HG02885 (cell line): ENCODE measurements at regions not wholly inside any gene's neighbourhood (a gene's known extent, or its start where the extent isn't known, plus 50 kb on each side); places are given as distances from the start of the nearest gene placed in this dataset.

Experiments used
- ATAC-seq: cut with Tn5 transposase; IDR thresholded peaks from one replicate; pipeline ENCODE4 v1.9.1; 2021; ENCODE audit warnings: mild to moderate bottlenecking; ENCODE audit not compliant: unreplicated experiment, poor library complexity

DNA sequence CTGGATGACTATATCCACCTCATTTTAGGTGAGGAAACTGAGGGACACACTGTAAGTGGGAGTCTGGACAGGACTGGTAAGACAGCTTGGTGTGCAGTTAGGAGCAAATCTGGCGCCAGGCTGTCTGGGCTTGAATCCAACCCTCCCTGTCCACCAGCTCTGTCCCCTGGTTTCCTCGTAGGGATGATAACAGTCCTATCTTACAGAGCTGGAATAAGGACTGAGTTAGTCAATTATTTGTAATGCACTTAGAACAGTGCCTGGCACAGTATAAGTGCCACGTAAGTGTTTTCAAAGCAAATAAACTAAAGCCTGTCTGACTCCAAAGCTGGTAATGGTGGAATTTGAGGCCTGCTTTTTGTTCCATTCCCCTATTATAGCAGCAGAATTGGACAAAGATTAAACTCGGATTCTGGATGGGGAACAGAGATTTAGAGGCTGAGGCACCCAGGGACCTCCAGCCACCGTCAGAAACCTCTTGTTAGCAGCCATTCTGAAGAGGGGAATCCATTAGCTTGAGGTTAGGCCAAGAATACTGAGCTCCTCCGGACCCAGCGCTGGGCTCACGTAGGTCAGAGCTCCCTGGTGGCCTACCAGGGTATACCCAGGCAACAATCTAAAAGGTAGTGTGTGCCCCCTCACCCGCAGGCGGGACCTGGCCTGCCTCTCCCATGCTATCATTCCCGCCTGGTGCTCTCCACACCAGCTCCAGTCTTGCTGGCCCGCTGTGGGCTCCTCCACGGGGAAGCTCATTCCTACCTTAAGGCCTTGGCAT lies 102.1 kb downstream of the UCHL1 start:
- no peak for ATAC-seq

- ATAC-seq, result no peak
These were observed 102.7 kb downstream of the UCHL1 start for GRCh38 chr4:41359422-41359775.

DNA sequence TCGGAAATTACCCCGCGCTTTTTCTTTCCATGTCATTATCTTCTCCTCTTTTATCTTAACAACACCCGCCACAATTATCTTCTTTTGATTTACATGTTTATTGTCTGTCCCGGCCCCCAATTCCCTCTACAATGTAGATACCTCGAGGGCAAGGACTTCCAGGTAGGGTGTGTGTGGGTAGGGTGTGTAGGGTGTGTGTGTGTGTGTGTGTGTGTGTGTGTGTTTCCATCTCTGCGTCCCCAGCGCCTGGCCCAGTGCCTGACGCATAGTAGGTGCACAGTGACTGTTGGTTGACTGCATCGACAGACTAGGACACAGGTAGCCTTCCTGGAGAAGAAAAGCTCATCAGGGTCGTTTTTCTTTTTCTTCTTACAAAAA lies 103.1 kb downstream of the UCHL1 start:
- ATAC-seq, result no peak

DNA sequence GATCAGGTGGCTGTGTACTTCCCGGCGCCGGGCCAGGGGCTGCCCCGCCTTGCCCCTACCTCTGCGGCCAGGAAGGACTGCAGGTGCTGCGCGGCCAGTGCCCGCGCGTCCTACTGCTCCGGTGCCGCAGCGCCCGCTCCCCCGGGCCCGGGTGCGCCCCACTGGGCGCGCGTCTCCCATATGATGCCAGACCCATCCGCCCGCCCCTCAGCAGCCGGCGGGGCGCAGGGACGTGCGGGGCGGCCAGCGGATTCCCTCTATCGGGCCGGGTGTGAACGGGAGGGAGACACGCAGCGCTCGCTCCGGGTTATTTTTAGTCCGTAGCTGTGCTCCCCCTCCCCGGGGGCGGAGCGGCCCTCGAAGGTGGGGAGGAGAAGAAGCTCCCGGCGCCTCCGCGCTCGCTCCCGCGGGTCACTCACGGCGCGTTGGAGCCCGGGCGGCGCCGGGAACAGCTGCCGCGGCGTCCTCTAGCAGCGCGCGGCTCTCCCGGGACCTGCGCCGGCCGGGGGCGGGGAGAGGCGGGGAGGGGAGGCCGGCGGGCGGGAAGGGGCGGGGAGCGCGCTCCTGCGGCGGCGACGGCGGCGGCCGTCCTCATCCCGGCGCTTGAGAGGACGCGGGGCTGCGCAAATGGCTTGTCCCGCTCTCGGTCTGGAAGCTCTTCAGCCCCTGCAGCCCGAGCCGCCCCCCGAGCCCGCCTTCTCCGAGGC lies 103.6 kb downstream of the UCHL1 start:
- peak; percentile 53 for ATAC-seq

GRCh38 chr4:41360921-41361793 lies 104.4 kb downstream of the UCHL1 start:
- ATAC-seq, result no peak

DNA sequence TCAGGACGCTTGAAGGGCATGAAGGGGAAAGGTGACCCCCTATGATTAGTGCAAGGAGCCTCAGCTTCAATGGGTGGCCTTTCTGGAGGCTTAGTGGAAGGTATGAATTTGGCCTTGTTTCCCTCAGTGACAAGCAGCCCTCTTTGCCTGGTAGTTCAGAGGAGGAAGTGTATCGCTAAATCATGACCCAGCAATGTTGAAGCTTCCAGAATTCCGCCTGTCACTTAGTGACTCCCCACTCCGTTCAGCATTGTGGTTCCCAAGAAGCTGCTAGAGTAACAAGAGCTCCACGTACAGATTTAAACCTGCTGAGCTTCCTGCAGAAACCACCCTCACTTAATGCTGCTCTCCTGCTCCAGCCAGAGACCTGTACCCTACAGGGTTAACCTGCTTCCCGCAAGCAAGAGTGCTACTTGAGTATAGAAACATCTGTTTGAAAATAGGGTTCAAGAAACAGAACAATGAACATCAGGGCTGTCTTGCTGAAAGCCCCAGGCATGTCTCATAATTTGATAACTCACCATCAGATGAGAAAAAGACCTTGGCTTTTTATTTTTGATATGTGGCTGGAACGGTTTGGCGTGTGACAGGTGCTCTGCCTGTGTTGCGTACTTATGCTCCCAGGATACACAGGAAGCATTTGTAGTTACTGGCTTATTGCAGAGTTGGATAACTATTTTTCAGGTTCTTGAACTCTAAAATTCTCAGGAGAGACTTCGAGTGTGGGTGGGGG lies 105.2 kb downstream of the UCHL1 start:
- ATAC-seq, result no peak

- ATAC-seq, result no peak
These were observed 106.1 kb downstream of the UCHL1 start for GRCh38 chr4:41362621-41363383.

- ATAC-seq, result no peak
These were observed 106.8 kb downstream of the UCHL1 start for GRCh38 chr4:41363384-41363981.

GRCh38 chr4:41364876-41365275 lies 108.1 kb downstream of the UCHL1 start:
- no peak for ATAC-seq

GRCh38 chr4:41365681-41366080 lies 109.0 kb downstream of the UCHL1 start:
- ATAC-seq, result no peak

DNA sequence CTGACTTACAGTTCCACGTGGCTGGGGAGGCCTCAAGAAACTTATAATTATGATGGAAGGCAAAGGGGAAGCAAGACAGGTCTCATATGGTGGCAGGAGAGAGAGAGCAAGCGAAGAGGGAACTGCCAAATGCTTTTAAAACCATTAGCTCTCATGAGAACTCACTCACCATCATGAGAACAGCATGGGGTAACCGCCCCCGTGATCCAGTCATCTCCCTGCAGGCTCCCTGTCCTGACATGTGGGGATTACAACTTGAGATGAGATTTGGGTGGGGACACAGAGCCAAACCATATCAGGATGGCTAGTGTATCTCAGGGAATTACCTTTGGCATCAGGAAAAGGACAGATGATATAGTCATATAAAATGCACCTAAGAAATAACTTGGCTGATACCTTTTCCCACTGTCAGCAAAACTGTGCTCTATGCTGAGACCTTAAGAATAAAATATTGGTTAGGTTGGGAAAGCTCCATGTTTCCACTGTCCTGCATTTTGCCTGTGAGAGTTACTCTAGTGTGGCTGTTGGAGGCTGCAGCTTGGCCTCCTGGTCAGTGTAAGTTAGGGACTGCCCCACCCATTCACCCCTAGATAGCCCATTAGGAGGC lies 110.3 kb downstream of the UCHL1 start:
- ATAC-seq, result no peak

GRCh38 chr4:41369680-41370079 lies 113.0 kb downstream of the UCHL1 start:
- ATAC-seq, result no peak

GRCh38 chr4:41373221-41373620 lies 116.5 kb downstream of the UCHL1 start:
- ATAC-seq, result no peak

DNA sequence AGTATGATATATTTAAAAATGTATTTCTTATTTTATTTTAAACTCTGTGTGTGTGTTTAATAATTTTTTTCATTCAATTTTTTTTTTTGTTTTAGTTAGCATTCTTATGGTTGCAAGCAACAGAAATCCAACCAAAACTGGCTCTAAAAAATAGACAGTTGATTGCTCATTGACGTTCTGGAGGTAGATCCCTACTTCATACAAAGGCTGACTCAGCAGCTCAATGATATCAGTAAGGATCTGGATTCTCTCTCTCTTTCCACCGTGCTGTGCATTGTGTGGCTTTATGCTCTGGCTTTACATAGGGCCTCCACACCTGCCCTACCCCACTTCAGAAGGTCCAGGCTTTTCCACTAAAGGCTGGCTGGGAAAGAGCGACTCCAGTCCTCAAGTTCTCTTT lies 117.8 kb downstream of the UCHL1 start:
- ATAC-seq, result no peak

DNA sequence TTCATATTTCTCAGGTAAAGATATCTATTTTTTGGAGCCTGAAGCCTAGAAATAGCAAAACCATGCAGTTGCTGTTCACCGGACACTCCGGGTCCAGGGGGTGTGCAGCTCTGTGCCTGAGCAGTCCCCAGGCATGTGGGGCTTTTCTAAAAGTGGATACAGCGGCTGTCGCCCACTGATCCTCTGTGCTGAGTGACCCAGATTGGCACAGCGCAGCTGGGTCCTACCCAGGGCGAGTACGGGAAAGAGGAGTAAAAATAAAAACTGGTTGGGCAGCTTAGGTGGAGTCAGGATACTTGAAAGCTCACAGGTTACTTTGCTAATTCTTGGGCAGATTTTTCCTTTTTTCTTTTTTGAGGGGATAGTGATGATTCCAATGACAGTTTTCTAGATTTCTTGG lies 118.8 kb downstream of the UCHL1 start:
- no peak for ATAC-seq

- no peak for ATAC-seq
These were observed 120.5 kb downstream of the UCHL1 start for GRCh38 chr4:41377196-41377595.

DNA sequence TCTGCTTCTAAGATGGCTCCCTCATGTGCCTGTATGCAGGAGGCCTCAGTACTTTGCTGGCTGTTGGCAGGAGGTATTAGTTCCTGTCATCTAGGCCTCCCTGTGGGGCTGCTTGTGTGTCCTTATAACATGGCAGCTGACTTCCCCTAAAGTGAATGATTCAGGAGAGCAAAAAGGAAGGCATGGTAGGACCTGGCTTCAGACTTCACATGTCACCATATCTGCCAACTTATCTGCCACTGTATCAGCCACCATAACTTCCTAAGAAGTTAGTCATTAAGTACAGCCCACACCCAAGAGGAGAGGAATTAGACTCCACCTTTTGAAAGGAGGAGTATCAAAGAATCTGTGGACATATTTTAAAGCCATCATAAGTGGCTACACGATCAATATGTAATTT lies 122.5 kb downstream of the UCHL1 start:
- ATAC-seq, result no peak

DNA sequence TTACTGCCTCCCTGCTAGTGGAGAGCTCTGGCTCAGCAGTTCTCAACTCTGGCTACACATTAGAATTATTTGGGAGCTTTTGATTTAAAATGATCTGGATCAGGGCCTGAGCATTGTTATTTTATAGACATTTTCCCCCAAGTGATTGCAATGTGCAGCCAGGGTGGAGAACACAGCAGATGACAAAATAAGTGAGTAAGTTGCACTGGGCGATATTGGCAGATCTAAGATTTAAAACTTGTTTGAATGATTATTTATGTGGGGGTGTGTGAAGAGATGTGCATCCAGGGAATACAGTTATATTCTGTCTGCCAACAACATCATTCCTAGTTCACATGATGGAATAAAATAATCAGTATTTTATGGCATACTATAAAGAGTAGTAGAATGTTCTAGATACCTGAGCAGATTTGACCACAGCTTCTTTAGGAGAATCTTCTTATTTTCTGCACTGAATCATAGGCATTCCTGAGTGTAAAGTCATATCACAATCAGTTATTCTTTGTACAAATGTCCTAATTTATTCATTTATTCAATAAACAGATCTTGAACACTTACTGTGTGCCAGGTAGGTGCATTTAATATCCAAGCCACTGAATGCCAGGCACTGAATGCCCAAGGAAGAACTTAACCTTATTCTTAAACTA lies 123.9 kb downstream of the UCHL1 start:
- ATAC-seq, result no peak
